Retinal pigment epithelial cell (primary cell): ENCODE measurements at regions not wholly inside any gene's neighbourhood (a gene's known extent, or its start where the extent isn't known, plus 50 kb on each side); places are given as distances from the start of the nearest gene placed in this dataset.

Experiments
- DNase-seq: peaks from one replicate; pipeline ENCODE4 v3.0.0-alpha.2; 2010; ENCODE audit warnings: low read depth
- H3K4me3 ChIP-seq: 2 replicates; pipeline ENCODE4 v1.5.1; 2011; ENCODE audit warnings: mild to moderate bottlenecking, low read length, control low read depth, moderate library complexity
- TF ChIP-seq, protein P1 (sequence below): conservative IDR thresholded peaks from 2 replicates; pipeline ENCODE4 v1.5.1; 2011; ENCODE audit warnings: low read depth, low read length, control low read depth, inconsistent platforms

DNA sequence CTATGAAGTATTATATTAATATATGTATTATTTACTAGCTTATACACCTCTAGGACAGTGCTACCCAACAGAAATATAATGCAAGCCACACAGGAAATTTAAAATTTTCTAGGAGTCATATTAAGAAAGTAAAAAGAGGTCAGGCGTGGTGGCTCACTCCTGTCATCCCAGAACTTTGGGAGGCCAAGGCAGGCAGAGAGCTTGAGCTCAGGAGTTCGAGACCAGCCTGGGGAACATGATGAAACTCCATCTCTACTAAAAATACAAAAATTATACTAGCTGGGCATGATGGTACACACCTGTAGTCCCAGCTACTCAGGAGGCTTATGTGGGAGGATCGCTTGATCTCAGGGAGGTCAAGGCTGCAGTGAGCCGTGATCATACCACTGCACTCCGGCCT is 237.6 kb upstream of the ZNF217 start:
- no peak for DNase-seq
- no peak overlapping the region for H3K4me3 ChIP-seq
- TF ChIP-seq, protein P1, sequence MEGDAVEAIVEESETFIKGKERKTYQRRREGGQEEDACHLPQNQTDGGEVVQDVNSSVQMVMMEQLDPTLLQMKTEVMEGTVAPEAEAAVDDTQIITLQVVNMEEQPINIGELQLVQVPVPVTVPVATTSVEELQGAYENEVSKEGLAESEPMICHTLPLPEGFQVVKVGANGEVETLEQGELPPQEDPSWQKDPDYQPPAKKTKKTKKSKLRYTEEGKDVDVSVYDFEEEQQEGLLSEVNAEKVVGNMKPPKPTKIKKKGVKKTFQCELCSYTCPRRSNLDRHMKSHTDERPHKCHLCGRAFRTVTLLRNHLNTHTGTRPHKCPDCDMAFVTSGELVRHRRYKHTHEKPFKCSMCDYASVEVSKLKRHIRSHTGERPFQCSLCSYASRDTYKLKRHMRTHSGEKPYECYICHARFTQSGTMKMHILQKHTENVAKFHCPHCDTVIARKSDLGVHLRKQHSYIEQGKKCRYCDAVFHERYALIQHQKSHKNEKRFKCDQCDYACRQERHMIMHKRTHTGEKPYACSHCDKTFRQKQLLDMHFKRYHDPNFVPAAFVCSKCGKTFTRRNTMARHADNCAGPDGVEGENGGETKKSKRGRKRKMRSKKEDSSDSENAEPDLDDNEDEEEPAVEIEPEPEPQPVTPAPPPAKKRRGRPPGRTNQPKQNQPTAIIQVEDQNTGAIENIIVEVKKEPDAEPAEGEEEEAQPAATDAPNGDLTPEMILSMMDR: no peak

DNA sequence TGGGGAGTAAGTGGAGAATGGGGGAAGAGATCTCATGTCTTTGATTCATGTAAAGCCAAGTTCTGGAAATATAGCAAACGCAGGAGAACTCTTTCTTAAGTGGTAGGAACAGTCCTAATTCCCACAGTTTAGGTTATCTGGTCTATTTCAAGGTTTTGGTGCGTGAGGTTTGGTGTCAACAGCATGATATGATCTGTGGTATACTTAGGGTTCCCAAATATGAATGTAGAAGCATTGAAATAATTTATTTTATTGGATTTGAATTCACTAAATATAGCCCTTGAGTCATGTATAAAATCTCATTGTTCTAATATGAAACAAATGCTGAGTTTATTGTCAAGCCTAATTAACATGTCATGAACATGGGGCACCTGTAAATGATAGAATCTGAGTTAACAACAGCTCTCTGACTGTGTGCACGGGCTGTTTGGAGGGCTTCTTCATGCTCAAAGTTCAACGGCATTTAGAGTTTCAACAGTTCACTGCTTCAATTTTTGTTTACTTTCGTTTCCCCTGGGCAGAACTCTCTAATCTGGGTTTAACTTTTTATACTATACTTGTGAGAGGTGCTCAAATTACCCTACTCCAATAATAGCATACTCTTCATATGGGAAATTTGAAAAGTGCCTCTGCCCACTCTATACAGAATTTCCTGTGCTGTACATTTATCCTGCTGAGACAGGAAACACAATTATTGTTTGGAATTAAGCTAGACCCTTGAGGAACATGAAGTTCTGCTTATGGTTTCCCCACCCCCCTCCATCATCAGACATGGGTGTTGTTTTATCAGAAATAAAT is 236.3 kb upstream of the ZNF217 start:
- DNase-seq: peak; percentile 39
- H3K4me3 ChIP-seq: peak overlapping the region; percentile 27
- TF ChIP-seq, protein P1: no peak

DNA sequence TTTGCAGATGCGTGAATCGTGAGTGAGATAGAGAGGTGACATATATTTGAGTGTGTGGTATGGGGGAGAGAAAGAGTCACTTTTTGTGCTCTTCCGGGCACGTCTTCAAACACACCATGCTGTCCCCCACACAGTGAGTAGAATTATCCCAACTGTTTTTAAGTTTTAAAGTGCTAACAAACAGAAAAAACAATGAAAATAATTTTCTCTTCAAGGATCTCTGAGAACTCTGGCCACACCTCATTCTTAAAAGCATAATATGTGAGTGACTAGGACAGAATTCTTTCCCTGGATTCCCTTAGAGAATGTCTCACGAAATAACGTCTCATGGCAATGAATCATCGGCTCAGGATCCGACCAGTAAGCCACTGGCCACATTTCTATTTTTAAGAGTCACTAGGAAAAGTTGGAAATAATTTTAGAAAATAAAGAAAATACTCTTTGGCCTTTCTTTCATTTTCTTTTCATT is 235.7 kb upstream of the ZNF217 start:
- DNase-seq: peak; percentile 96
- H3K4me3 ChIP-seq: peak overlapping the region; percentile 27
- TF ChIP-seq, protein P1: no peak

DNA sequence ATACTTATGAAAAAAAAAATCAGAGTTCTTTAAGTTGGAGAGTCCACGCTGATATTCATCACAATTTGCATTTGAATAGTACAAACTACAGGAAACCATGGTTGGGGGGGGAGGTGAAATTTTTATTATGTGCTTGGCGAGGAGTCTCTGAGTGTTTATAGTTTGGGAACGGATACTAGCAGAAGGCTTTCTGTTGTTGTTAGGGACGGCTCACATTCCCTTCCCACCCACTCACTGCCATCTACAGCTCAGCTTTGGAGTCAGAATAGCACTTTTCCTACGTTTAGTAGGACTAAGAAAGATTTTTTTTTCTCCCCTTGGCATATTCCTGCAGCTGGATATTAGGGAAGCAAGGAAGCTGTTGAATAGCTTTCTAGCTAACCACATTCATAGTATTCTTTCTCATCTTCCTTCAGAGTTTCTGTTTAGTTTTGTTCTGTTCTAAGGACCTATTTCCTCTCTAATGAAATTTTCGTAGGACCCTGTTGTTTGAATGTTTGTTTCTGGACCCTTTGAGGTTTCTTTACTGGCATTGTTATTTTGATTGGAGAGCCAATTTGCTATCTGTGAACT is 235.1 kb upstream of the ZNF217 start:
- peak; percentile 76 for DNase-seq
- TF ChIP-seq, protein P1: peak; percentile 25

DNA sequence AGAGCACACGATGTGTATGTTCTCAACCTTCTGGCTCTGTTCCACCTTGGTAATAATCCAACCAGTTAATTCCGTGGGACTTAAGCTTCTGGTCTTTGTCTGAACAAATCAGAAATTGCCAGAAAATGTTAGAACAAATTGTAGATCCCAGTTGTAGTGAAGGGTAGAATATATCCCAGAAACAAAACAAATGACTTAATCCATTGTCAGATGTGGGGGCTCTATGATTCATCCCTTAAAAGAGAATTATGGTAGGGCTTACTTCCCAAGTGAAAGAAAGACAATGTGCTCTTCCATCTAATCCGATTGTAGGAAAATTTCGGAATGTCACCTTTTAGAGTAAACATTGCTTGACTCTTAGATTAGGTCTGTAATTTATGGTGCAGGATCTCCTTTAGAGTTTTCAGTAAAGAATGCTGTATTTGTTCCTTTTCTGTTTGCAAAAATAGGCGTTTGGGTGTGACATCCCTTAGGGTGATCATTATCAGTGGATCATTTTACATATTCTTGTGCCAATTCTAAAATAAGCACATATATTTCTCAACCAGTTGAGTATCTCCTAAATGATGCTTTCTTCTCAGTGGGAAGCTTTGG is 234.5 kb upstream of the ZNF217 start:
- no peak overlapping the region for H3K4me3 ChIP-seq
- TF ChIP-seq, protein P1: no peak
- DNase-seq: peak; percentile 100

More for the DNA sequence above, 235.1 kb upstream of the ZNF217 start:
- H3K4me3 ChIP-seq: peak overlapping the region; percentile 26

DNA sequence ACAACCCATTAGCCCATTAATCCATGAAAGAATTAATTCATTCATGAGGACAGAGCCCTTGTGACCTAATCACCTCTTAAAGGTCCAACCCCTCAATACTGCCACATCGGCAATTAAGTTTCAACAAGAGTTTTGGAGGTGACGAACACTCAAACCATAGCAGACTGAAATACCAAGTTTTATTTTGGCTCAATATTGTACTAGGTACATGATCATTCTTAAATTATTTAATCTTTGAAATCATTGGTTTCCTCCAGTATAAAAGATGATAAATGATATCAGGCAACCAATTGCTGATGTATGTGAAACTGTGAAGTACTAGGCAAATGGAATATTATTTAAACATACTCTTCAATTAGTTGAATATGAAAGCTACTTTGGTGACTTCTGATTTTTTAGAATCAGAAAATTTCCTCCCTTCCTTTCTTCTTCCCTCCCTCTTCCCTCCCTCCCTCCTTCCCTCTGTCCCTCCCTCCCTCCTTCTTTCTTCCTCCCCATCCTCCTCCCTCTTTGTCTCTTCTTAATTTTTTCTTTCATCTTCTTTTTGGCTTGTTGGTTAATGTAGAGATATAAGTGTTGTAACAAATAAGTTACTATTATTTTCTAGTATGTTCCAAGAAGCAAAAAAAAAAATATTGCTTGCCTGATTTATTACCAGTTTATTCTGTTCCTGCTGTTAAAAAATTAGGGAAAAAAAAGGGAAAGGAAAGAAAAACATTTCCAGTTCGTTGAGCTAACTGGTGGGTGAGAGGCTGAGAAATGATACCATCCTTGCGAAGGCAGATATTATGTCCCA is 233.9 kb upstream of the ZNF217 start:
- H3K4me3 ChIP-seq: no peak overlapping the region
- DNase-seq: no peak
- TF ChIP-seq, protein P1: no peak
